GM19328 (cell line): ENCODE measurements at regions not wholly inside any gene's neighbourhood (a gene's known extent, or its start where the extent isn't known, plus 50 kb on each side); places are given as distances from the start of the nearest gene placed in this dataset.
"Not testable (repeated sequence)": the region's sequence is repeated elsewhere in the genome, so short reads cannot be mapped to it uniquely, and the experiment has no call there.

Experiments
- ATAC-seq: cut with Tn5 transposase; IDR thresholded peaks from one replicate; pipeline ENCODE4 v1.9.1; 2021; ENCODE audit warnings: mild to moderate bottlenecking, moderate library complexity; ENCODE audit not compliant: unreplicated experiment

- no peak for ATAC-seq
Measured at GRCh38 chr6:8982668-8983067, 547.3 kb upstream of the SLC35B3 start.

DNA sequence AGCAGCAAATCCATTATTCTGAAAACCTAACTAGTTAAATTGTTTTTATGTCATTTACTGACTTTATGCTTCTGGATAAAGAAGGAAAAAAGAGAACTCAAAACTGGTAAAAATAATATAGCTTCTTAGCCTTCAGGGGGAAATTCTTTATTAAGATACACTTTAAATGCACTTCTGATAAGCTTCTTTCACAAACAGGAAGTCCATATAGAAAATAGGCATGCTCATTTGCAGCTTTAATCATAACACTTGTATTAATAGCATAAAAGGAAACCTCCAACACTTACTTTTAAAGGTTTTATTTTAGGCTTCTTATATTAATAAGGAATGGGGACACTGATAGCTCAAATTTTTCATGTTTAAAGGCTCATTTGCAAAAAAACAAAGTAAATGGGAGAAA lies 538.0 kb upstream of the SLC35B3 start:
- no peak for ATAC-seq

GRCh38 chr6:8969747-8970146 lies 534.4 kb upstream of the SLC35B3 start:
- no peak for ATAC-seq

DNA sequence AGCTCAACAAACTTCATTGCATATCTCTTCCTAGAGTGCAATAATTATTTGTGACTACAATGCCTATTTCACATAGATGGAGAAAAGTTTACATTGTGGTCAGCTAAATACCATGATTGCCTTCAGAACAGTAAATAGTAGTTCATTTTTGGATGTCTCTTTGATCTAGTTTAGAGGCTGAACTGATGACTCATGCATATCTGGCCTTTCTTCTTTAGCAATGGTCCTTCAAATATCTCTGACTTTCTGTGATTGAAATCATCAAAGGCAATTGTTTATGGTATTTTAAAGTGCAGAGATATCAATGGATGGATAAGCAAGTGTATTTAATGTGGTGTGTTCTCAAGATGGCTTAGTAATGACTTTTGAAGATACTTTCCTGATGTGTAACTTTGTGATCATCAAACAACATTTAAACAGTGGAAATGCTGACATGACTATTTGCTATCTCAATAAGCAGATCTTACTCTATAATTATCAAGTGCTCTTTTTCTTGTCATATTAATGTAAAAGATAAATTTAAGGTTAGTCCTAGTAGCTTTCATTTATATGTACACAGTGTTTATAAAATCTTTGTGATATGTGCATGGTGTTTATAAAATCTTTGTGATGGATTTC lies 523.7 kb upstream of the SLC35B3 start:
- ATAC-seq, result no peak

DNA sequence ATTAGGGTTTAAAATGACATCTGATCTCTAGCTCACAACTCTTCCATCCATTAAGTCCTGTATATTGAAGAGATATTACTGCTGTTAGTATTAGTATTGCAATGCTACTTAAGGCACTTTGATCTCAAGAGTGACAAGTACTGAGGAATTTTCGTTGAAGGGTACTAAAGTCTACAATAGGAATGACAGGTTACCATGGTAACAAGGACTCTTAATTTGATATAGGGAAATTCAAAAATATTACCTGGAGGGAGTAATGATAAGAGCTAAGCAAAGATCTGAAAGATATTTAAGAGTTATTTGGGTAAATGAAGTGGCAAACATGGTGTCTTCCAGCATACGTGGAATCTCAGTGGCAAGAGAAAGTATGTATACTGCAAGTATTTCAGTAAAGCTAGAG lies 518.0 kb upstream of the SLC35B3 start:
- ATAC-seq, result no peak

DNA sequence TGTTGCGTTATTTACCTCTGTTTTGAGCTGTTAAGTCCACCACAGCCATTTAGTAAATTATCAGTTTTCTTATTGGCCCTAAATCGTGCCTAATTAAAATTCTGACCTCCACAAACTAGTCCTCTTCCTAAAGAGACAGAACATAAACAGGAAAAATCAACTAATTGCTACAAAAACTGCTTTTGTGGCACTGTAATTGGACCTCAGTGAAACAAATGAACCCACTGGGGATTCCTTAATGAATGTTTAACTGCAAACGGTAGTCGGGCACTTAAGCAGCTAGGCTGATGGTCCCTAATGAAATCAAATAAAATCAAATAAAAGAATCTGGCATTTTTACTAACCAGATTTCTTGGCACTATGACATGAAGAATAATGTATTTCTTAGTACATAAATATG lies 513.4 kb upstream of the SLC35B3 start:
- ATAC-seq, result no peak

DNA sequence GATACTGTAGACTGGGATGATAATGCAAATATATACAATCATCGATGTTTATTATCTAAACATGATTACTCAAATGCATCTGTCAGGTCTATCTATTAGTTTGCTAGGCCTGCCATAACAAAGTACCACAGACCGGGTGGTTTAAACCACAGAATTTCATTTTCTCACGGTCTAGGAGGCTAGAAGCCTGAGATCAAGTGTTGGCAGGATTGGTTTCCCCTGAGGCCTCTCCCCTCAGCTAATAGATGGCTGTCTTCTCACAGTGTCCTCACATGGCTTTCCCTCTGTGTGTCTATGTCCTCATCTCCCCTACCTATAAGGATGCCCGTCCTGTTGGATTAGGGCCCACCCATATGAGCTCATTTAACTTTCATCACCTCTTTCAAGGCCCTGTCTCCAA lies 512.6 kb upstream of the SLC35B3 start:
- no peak for ATAC-seq

DNA sequence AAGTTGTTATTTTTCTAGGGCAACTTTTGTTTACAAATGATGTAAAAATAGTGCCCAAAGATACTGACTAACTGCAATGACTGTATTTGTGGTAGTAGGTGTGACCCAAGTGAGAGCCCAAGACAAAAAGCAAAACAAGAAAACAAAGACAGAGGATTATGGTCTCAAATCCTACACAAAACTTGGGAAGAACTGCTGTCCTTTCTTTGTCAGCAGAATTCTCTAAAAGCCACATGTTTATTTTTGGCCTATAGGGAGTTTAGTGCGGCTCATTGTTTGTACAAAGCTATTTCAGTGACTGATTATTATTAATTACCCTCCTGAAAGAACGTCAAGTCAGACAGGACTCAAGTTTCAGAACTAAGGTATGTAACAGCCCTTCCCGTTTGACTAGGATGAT lies 509.2 kb upstream of the SLC35B3 start:
- no peak for ATAC-seq

DNA sequence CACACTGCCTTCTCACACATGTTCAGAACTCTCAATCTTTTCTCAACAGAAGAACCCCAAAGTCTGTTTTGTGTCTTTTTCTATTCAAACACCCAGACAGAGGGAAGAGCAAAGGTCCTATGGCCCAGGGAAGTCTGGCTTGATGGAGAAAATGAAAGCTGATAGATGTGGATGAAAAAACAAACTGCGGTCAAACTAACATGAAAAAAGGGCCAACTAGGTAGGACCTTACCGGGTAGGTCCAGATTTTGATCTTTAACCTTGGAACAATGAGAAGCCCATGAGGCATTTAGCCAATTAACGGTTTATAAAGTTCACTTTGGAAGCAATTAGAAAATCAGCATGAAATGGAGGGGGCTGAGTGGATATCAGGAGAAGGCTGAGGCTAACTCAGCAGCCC lies 507.7 kb upstream of the SLC35B3 start:
- ATAC-seq, result no peak

- no peak for ATAC-seq
Measured at GRCh38 chr6:8941577-8941976, 506.2 kb upstream of the SLC35B3 start.

DNA sequence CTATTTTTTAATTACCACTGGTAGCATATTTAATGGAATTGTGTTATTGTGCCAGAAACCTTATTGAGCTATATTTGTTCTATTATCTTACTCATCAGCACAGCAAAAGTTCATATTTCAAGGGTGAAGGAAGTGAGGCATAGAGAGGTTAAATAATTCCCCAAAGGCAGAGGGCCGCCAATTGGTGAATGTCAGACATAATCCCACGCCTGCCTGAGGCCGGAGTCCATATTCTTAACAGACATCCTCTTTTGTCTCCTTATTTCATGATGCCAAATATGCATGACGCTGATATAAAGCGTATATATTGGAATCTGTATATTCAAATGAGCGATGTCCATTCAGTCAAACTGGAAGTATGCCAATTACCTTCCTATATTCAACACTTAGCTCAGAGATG lies 505.0 kb upstream of the SLC35B3 start:
- ATAC-seq, result no peak

DNA sequence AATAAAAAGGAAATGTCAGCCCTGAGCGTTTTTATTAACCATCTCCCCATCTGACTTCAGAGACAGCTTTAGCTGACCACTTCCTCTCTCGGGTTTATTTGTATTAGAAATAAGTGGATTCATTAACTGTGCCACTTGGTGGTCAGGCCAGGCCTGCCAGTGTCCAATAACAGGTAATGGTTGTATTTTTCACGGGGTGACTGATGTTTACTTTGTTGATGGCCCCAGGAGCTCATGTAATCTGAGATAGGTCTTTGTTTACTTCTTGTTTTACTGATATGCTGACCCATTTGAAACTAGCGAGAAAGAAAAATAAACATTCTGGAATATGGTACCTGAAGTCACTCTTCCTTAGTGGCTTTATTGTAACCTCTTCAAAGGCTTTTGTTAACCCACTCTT lies 504.3 kb upstream of the SLC35B3 start:
- ATAC-seq, result no peak

DNA sequence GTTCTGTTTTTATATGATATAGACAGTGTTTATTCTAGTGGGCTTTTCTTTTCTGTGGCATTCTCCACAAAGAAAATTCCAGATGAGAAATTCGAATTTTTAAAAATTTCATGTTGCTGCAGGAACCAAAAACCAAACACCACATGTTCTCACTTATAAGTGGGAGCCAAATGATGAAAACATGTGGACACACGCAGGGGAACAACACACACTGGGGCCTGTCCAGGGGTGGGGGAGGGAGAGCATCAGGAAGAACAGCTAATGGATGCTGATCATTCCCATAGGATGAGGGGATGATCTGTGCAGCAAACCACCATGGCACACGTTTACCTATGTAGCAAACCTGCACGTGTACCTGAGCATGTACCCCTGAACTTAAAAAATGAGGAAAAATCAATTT lies 499.0 kb upstream of the SLC35B3 start:
- ATAC-seq, result no peak

GRCh38 chr6:8930009-8930408 lies 494.7 kb upstream of the SLC35B3 start:
- ATAC-seq, result no peak

- not testable (repeated sequence) for ATAC-seq
Measured at GRCh38 chr6:8920244-8920643, 484.9 kb upstream of the SLC35B3 start.

DNA sequence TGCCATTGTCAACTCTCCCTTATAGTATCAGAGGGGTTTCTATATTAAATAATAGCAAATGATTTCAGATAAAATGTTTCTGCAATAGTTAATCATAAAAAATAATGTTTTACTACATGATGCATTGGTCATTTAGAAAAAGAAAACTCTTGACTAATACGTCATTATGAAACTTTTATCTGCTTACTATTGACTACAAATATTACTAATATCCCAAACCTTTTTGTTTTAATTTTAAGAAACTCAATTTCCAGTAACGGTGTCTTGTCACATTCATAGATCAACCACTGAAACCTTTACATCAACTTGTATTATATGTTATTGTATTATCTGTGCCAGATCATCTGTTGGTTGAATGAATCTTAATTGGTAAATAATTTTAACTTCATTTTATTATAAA lies 482.9 kb upstream of the SLC35B3 start:
- ATAC-seq, result no peak

- ATAC-seq, result no peak
Measured at GRCh38 chr6:8914700-8915099, 479.4 kb upstream of the SLC35B3 start.

- no peak for ATAC-seq
Measured at GRCh38 chr6:8908638-8909037, 473.3 kb upstream of the SLC35B3 start.

GRCh38 chr6:8906699-8907098 lies 471.4 kb upstream of the SLC35B3 start:
- no peak for ATAC-seq

- ATAC-seq, result no peak
Measured at GRCh38 chr6:8905757-8906156, 470.4 kb upstream of the SLC35B3 start.

DNA sequence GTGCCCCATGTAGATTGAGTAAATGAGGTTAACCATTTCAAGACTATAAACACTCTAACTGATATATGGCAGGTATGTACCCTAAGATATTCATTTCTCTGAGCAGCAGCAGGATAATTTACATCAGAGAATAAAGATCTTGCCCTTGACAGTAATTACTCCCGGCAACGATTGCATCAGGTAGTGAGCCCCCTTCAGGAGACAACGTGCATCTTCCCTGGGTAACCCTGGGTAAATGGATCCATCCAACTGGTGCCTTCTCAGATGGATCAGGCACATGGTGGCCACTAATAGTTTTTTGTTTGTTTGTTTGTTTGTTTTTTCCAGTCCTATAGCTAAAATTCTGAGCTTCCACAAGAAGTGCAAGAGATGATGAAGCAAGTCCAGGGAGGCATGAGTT lies 469.4 kb upstream of the SLC35B3 start:
- ATAC-seq, result no peak

- ATAC-seq, result no peak
Measured at GRCh38 chr6:8900056-8900455, 464.7 kb upstream of the SLC35B3 start.

GRCh38 chr6:8889514-8889913 lies 454.2 kb upstream of the SLC35B3 start:
- ATAC-seq, result no peak

GRCh38 chr6:8888468-8888867 lies 453.1 kb upstream of the SLC35B3 start:
- no peak for ATAC-seq
